Nephron (organoid): ENCODE measurements at regions not wholly inside any gene's neighbourhood (a gene's known extent, or its start where the extent isn't known, plus 50 kb on each side); places are given as distances from the start of the nearest gene placed in this dataset.

Experiments used
- H3K27ac Mint-ChIP-seq, 3 experiments: 2 replicates each; pipeline ENCODE4 v1.8.0; 2020; ENCODE audit warnings: mixed read lengths in 3 of 3, mild to moderate bottlenecking in 2 of 3, moderate library complexity in 1 of 3
- H3K27me3 Mint-ChIP-seq: 2 replicates; pipeline ENCODE4 v1.8.0; 2021; ENCODE audit warnings: low read depth, mild to moderate bottlenecking, moderate library complexity, mixed read lengths
- H3K36me3 Mint-ChIP-seq: 2 replicates; pipeline ENCODE4 v1.8.0; 2020; ENCODE audit warnings: low read depth, mixed read lengths
- H3K4me1 Mint-ChIP-seq: 2 replicates; pipeline ENCODE4 v1.8.0; 2020; ENCODE audit warnings: mixed read lengths
- H3K4me3 Mint-ChIP-seq, 3 experiments: 2 replicates each; pipeline ENCODE4 v1.8.0; 2020; ENCODE audit warnings: mild to moderate bottlenecking in 3 of 3, mixed read lengths in 3 of 3, moderate library complexity in 2 of 3
- H3K9me3 Mint-ChIP-seq: 2 replicates; pipeline ENCODE4 v1.8.0; 2020; ENCODE audit warnings: mixed read lengths
- TF ChIP-seq, protein P1 (sequence below), 3 experiments: fragments of 200-600 bp; sonication (generic); IDR thresholded peaks; one replicate each; pipeline ENCODE4 v1.5.0; 2021; ENCODE audit warnings: antibody characterized with exemption in 3 of 3; ENCODE audit not compliant: unreplicated experiment in 3 of 3

DNA sequence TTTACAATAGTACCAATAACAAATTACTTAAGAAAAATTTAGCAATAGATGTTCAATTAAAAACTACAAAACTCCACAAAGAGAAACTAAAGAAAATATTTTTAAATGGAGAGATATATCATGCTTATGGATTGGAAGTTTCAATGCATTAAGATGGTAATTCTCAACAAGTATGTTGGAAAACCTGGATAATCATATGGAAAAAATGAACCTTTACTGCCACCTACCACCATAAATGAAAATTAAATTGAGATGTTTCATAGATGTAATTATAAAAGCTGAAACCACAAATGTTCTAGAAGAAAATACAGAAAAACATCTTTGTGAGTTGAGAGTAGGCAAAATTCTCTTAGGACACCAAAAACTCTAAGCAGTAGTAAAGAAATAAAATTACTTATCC is 121.7 kb downstream of the ANKRD18B start:
- Mint-ChIP-seq H3K36me3 (no peaks in the 10 kb centered on the region), H3K27me3 (peaks cover 14% of the 10 kb centered on the region), H3K4me3 (no peak overlapping the region), H3K4me1 (no peaks in the 10 kb centered on the region), H3K9me3 (no peaks in the 10 kb centered on the region), H3K27ac (no peak overlapping the region)
- TF ChIP-seq, protein P1, sequence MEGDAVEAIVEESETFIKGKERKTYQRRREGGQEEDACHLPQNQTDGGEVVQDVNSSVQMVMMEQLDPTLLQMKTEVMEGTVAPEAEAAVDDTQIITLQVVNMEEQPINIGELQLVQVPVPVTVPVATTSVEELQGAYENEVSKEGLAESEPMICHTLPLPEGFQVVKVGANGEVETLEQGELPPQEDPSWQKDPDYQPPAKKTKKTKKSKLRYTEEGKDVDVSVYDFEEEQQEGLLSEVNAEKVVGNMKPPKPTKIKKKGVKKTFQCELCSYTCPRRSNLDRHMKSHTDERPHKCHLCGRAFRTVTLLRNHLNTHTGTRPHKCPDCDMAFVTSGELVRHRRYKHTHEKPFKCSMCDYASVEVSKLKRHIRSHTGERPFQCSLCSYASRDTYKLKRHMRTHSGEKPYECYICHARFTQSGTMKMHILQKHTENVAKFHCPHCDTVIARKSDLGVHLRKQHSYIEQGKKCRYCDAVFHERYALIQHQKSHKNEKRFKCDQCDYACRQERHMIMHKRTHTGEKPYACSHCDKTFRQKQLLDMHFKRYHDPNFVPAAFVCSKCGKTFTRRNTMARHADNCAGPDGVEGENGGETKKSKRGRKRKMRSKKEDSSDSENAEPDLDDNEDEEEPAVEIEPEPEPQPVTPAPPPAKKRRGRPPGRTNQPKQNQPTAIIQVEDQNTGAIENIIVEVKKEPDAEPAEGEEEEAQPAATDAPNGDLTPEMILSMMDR (IDR thresholded peaks at IDR 0.05; ENCODE audit: unreplicated experiment in 3 of 3): no peak

GRCh38 chr9:33649463-33649862 is 125.4 kb downstream of the ANKRD18B start:
- H3K9me3 Mint-ChIP-seq: peaks cover 5% of the 10 kb centered on the region
- no peak overlapping the region for H3K4me3 Mint-ChIP-seq
- H3K4me1 Mint-ChIP-seq: no peaks in the 10 kb centered on the region

DNA sequence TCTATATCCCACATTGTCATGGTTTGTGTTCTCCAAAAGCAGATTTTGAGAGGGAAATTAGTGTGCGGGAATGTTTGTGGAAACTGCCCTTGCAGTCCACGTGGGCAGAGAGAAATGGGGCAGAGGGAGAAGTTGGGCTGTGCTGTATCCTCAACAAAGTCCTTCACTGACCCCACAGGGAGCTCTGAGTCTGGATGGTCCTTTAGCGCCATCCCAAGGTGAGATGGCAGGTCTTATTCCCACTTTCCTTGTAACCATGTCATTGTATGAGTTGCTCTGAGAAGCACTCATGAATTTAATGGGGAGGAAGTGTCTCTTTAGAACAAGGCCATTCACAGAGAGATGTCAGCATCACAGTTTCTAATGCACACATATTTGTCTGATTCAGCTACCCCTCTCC is 127.1 kb downstream of the ANKRD18B start:
- TF ChIP-seq, protein P1 (IDR thresholded peaks at IDR 0.05; ENCODE audit: unreplicated experiment in 3 of 3): no peak
- H3K27ac Mint-ChIP-seq: no peak overlapping the region
- H3K4me1 Mint-ChIP-seq: no peaks in the 10 kb centered on the region
- no peaks in the 10 kb centered on the region for H3K36me3 Mint-ChIP-seq
- no peak overlapping the region for H3K4me3 Mint-ChIP-seq
- no peaks in the 10 kb centered on the region for H3K27me3 Mint-ChIP-seq
- peaks cover 8% of the 10 kb centered on the region for H3K9me3 Mint-ChIP-seq

More at GRCh38 chr9:33649463-33649862, 125.4 kb downstream of the ANKRD18B start:
- Mint-ChIP-seq H3K36me3 (no peaks in the 10 kb centered on the region), H3K27me3 (no peaks in the 10 kb centered on the region), H3K27ac (no peak overlapping the region)
- TF ChIP-seq, protein P1 (IDR thresholded peaks at IDR 0.05; ENCODE audit: unreplicated experiment in 3 of 3): no peak

DNA sequence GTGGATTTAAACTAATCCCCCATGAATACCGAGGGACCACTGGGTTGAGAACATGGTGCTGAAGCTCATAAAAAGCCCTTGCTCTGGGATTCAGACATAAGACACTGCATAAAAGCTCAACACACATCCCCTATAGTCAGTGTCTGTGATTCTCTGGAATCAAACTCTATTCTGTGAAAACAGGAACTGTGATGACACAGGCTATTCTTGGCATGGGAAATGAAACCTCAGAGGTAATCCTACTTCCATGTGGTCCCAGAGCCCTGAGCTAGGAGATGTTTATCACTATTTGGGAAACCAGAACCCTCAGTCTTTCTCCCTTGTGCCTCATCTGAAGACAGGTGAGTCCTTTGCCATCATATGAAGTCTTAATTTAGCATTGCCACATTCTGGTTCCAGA is 135.4 kb upstream of the PRSS3 start:
- Mint-ChIP-seq H3K9me3 (peaks cover 3% of the 10 kb centered on the region), H3K4me3 (no peak overlapping the region), H3K36me3 (no peaks in the 10 kb centered on the region), H3K27me3 (no peaks in the 10 kb centered on the region), H3K27ac (no peak overlapping the region), H3K4me1 (peaks cover 29% of the 10 kb centered on the region)
- TF ChIP-seq, protein P1 (IDR thresholded peaks at IDR 0.05; ENCODE audit: unreplicated experiment in 3 of 3): no peak

DNA sequence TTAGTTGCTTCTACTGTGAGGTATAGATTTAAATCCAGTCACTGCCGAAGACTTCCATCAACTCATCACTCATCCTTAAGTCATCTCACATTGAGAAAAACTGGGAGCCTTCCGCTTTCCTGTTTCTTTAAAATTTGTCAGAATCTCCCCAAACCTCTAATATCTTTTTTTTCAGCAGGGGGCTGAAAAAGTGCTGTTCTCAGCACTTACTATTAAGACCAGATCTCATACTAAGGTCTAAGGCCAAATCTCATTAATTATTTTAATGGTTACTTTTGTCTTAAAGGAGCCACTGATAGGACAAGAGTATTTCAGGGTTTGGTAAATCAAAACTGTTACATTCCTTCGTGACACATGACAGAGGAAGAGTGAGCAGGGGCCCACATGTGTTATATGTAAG is 134.6 kb upstream of the PRSS3 start:
- H3K4me1 Mint-ChIP-seq: peaks cover 30% of the 10 kb centered on the region
- TF ChIP-seq, protein P1 (IDR thresholded peaks at IDR 0.05; ENCODE audit: unreplicated experiment in 3 of 3): no peak
- H3K27ac Mint-ChIP-seq: peak overlapping the region; percentile 29 to 79 (median 42)
- H3K36me3 Mint-ChIP-seq: no peaks in the 10 kb centered on the region
- no peaks in the 10 kb centered on the region for H3K27me3 Mint-ChIP-seq
- H3K4me3 Mint-ChIP-seq: no peak overlapping the region
- H3K9me3 Mint-ChIP-seq: no peaks in the 10 kb centered on the region

GRCh38 chr9:33661176-33661575 is 134.2 kb upstream of the PRSS3 start:
- TF ChIP-seq, protein P1 (IDR thresholded peaks at IDR 0.05; ENCODE audit: unreplicated experiment in 3 of 3): no peak
- Mint-ChIP-seq H3K4me3 (no peak overlapping the region), H3K4me1 (peaks cover 30% of the 10 kb centered on the region), H3K9me3 (no peaks in the 10 kb centered on the region), H3K36me3 (no peaks in the 10 kb centered on the region), H3K27ac (peak overlapping the region; percentile 29 to 79 (median 42)), H3K27me3 (no peaks in the 10 kb centered on the region)
